A673 (cell line): ENCODE measurements at regions not wholly inside any gene's neighbourhood (a gene's known extent, or its start where the extent isn't known, plus 50 kb on each side); places are given as distances from the start of the nearest gene placed in this dataset.

Experiments used
- CTCF ChIP-seq: fragments of 300-800, 200-600 bp; sonication (generic); conservative IDR thresholded peaks from 2 replicates; pipeline ENCODE4 v1.5.1; 2017; ENCODE audit warnings: low read depth, mild to moderate bottlenecking, antibody characterized with exemption, low read length, moderate library complexity, mixed read lengths
- EZH2 ChIP-seq: fragments of 200-600 bp; sonication (generic); IDR thresholded peaks from 2 replicates; pipeline ENCODE4 v1.6.1; 2017; ENCODE audit warnings: borderline replicate concordance, low read depth, mild to moderate bottlenecking, mixed read lengths, antibody characterized with exemption, low read length; ENCODE audit not compliant: poor library complexity, severe bottlenecking

- TF ChIP-seq CTCF: no peak
- TF ChIP-seq EZH2: no peak
These were observed 431.1 kb upstream of the HTR2C start for GRCh38 chrX:114152801-114153200.
